K562 (cell line): ENCODE measurements at regions not wholly inside any gene's neighbourhood (a gene's known extent, or its start where the extent isn't known, plus 50 kb on each side); places are given as distances from the start of the nearest gene placed in this dataset.

ENCODE experiments used
- ATAC-seq: fragments of 200-7000 bp; cut with Tn5 transposase; 3 replicates; pipeline ENCODE4 v1.9.1; 2020; ENCODE audit warnings: moderate library complexity
- BruUV-seq: library from RNA; stranded (reverse); fragments of 400-500 nt; replicated peaks from 2 replicates; lab custom pipeline; 2021; lab: Mats Ljungman, UMichigan
- CTCF ChIA-PET: fragments of 300-600 bp; formaldehyde crosslinking; extraction: SDS; loops from one replicate; lab custom pipeline; 2021; ENCODE audit warnings: low intra/inter-chr PET ratio; lab: Yijun Ruan, JAX
- POLR2A ChIA-PET: fragments of 300-600, 350-650 bp; sonication (Branson Sonifier 250); formaldehyde crosslinking; extraction: SDS; loops from one replicate; lab custom pipeline; 2021; ENCODE audit warnings: antibody characterized with exemption, inconsistent platforms; lab: Yijun Ruan, JAX
- DNase-seq, 4 experiments: peaks; one replicate each; pipeline versions ENCODE4 v3.0.0 to v3.0.0-alpha.2; 2011 to 2018; ENCODE audit warnings: low spot score in 3 of 4, mixed read lengths in 3 of 4; ENCODE audit errors: extremely low read depth in 1 of 4
- FAIRE-seq: peaks from 2 replicates; lab custom pipeline; 2011; peaks lifted over from hg19 to GRCh38; lab: Jason Lieb, UNC
- H2AFZ ChIP-seq: 2 replicates; pipeline ENCODE4 v1.6.0; 2011; ENCODE audit warnings: low read depth, low read length, control low read depth, inconsistent platforms
- H3K27ac ChIP-seq: fragments of 200-600 bp; 3 replicates; pipeline ENCODE4 v1.8.0; 2011; ENCODE audit warnings: low read depth, mild to moderate bottlenecking, control low read depth, inconsistent platforms, low read length, moderate library complexity, mixed read lengths; ENCODE audit errors: extremely low read depth
- H3K27me3 ChIP-seq, 2 experiments: fragments of 300-600 bp in 1 of 2; 2 replicates in 1 of 2; 3 replicates in 1 of 2; pipeline versions ENCODE4 v1.6.0 to v1.8.0; 2011; ENCODE audit warnings: inconsistent platforms in 2 of 2, low read length in 2 of 2, mild to moderate bottlenecking in 1 of 2, mixed read lengths in 1 of 2, moderate library complexity in 1 of 2; ENCODE audit not compliant: control insufficient read depth in 2 of 2, insufficient read depth in 2 of 2
- H3K36me3 ChIP-seq: fragments of 300-600 bp; 3 replicates; pipeline ENCODE4 v1.8.0; 2011; ENCODE audit warnings: mild to moderate bottlenecking, low read length, inconsistent platforms; ENCODE audit not compliant: control insufficient read depth, insufficient read depth
- H3K4me1 ChIP-seq, 2 experiments: fragments of 200-600 bp in 1 of 2; replicated peaks in 1 of 2; 2 replicates in 1 of 2; 3 replicates in 1 of 2; pipeline versions ENCODE4 v1.5.1 to v1.8.0; 2011; ENCODE audit warnings: inconsistent platforms in 2 of 2, low read length in 2 of 2, mild to moderate bottlenecking in 1 of 2, mixed read lengths in 1 of 2, moderate library complexity in 1 of 2; ENCODE audit not compliant: control insufficient read depth in 2 of 2, insufficient read depth in 2 of 2
- H3K4me2 ChIP-seq: 2 replicates; pipeline ENCODE4 v1.6.1; 2011; ENCODE audit warnings: low read length, control low read depth, inconsistent platforms, mixed read lengths; ENCODE audit not compliant: insufficient read depth
- H3K4me3 ChIP-seq: fragments of 200-600 bp; sonication (generic), shearing (Covaris generic); 2 replicates; pipeline ENCODE4 v1.5.1; 2016; ENCODE audit warnings: control low read depth, inconsistent platforms
- H3K79me2 ChIP-seq: fragments of 200-600 bp; 3 replicates; pipeline ENCODE4 v1.8.0; 2011; ENCODE audit warnings: low read length, inconsistent platforms; ENCODE audit not compliant: control insufficient read depth, insufficient read depth
- H3K9ac ChIP-seq, 2 experiments: 2 replicates each; pipeline versions ENCODE4 v1.6.0 to v1.6.1; 2011; ENCODE audit warnings: low read depth in 2 of 2, low read length in 2 of 2, control low read depth in 1 of 2, inconsistent platforms in 1 of 2, mild to moderate bottlenecking in 1 of 2, mixed read lengths in 1 of 2; ENCODE audit not compliant: insufficient read depth in 1 of 2
- H3K9me1 ChIP-seq: one replicate; pipeline ENCODE4 v1.6.0; 2011; ENCODE audit warnings: inconsistent platforms, mild to moderate bottlenecking, low read length, moderate library complexity; ENCODE audit not compliant: control insufficient read depth, insufficient read depth
- H3K9me3 ChIP-seq: replicated peaks from 2 replicates; pipeline ENCODE4 v1.5.1; 2011; ENCODE audit warnings: low read depth, low read length, inconsistent platforms; ENCODE audit not compliant: control insufficient read depth, insufficient read depth
- H4K20me1 ChIP-seq: replicated peaks from 2 replicates; pipeline ENCODE4 v1.6.1; 2011; ENCODE audit warnings: low read length, inconsistent platforms, mixed read lengths; ENCODE audit not compliant: control insufficient read depth, insufficient read depth
- CBX1 ChIP-seq: sonication (generic); IDR thresholded peaks from 2 replicates; pipeline ENCODE4 v1.6.1; 2016; ENCODE audit warnings: antibody characterized with exemption, low read depth, mild to moderate bottlenecking
- COPS2 ChIP-seq: fragments of 450-650 bp; conservative IDR thresholded peaks from 2 replicates; pipeline ENCODE4 v1.6.1; 2016; ENCODE audit warnings: mild to moderate bottlenecking, moderate library complexity
- DIDO1 ChIP-seq: fragments of 450-650 bp; IDR thresholded peaks from 2 replicates; pipeline ENCODE4 v1.6.1; 2016; ENCODE audit warnings: low read depth, missing biosample characterization, missing genetic modification characterization
- FOS ChIP-seq: IDR thresholded peaks from 3 replicates; pipeline ENCODE4 v1.6.1; 2011; ENCODE audit not compliant: insufficient read length; ENCODE audit errors: extremely low read depth
- FOXP4 ChIP-seq: sonication (generic); formaldehyde crosslinking; IDR thresholded peaks from 2 replicates; pipeline ENCODE4 v1.8.0; 2022; ENCODE audit warnings: mild to moderate bottlenecking, missing genetic modification reagents, borderline replicate concordance
- FUS ChIP-seq: fragments of 200-400 bp; formaldehyde crosslinking; optimal IDR thresholded peaks from 2 replicates; pipeline ENCODE3; 2017; ENCODE audit warnings: low read depth, low read length
- MTF1 ChIP-seq: fragments of 250-450 bp; sonication (Bioruptor Pico); IDR thresholded peaks from 2 replicates; pipeline ENCODE4 v1.9.0; 2021; ENCODE audit warnings: moderate library complexity, mild to moderate bottlenecking, inconsistent platforms, borderline replicate concordance
- NFATC3 ChIP-seq: fragments of 450-650 bp; IDR thresholded peaks from 2 replicates; pipeline ENCODE4 v1.6.1; 2017; ENCODE audit warnings: mild to moderate bottlenecking
- POU5F1 ChIP-seq: fragments of 150-350 bp; IDR thresholded peaks from 2 replicates; pipeline ENCODE4 v1.6.1; 2014; ENCODE audit warnings: borderline replicate concordance, low read length, low read depth, mild to moderate bottlenecking; ENCODE audit not compliant: partially characterized antibody
- TARDBP ChIP-seq: fragments of 450-650 bp; IDR thresholded peaks from 2 replicates; pipeline ENCODE4 v1.6.1; 2016
- ZBTB17 ChIP-seq: fragments of 450-650 bp; formaldehyde crosslinking; IDR thresholded peaks from 2 replicates; pipeline ENCODE4 v1.4.0; 2020; ENCODE audit warnings: mild to moderate bottlenecking
- ZBTB40 ChIP-seq, 2 experiments: fragments of 450-650 bp in 1 of 2; sonication (generic) in 1 of 2; formaldehyde crosslinking in 1 of 2; IDR thresholded peaks; 2 replicates each; pipeline versions ENCODE4 v1.7.1 to v1.9.0; 2016 to 2022; ENCODE audit warnings: inconsistent platforms in 1 of 2, mild to moderate bottlenecking in 1 of 2, missing genetic modification reagents in 1 of 2
- ZC3H4 ChIP-seq: sonication (generic); formaldehyde crosslinking; IDR thresholded peaks from 2 replicates; pipeline ENCODE4 v1.9.0; 2021; ENCODE audit warnings: missing genetic modification reagents, borderline replicate concordance
- ZNF707 ChIP-seq: fragments of 250-450 bp; sonication (Bioruptor Pico); conservative IDR thresholded peaks from 2 replicates; pipeline ENCODE4 v1.8.0; 2022; ENCODE audit warnings: inconsistent platforms, mild to moderate bottlenecking, moderate library complexity
- WGBS: fragments of 100-300 bp; shearing (Covaris generic); methylation state at CpG from one replicate; pipeline ENCODE4 v1.1.6; 2016; ENCODE audit warnings: low coverage, mixed read lengths; ENCODE audit not compliant: insufficient coverage; ENCODE audit errors: missing lambda C conversion rate; 5-methylcytosine and 5-hydroxymethylcytosine counted together
- in situ Hi-C: fragments of 300-500 bp; cut with MboI; formaldehyde crosslinking; loops from 4 replicates; pipeline ENCODE4 v1.15.0; 2018; ENCODE audit warnings: inconsistent platforms, mixed read lengths
- intact Hi-C: fragments of 100-400 bp; cut with micrococcal nuclease; formaldehyde crosslinking; loops from 2 replicates; pipeline ENCODE4 v1.14.2; 2022

- no peaks in the 10 kb centered on the region for H3K9me1 ChIP-seq
- CTCF ChIA-PET: no interaction called here
- H3K27ac ChIP-seq: no peak overlapping the region
- no peaks in the 10 kb centered on the region for H3K9me3 ChIP-seq
- no peaks in the 10 kb centered on the region for H3K4me1 ChIP-seq
- intact Hi-C loops: no loop called here
- no TSS peak for BruUV-seq
- ATAC-seq: no peak
- no peaks in the 10 kb centered on the region for H3K36me3 ChIP-seq
- in situ Hi-C loops: no loop called here
- H3K27me3 ChIP-seq: no peaks in the 10 kb centered on the region
- POLR2A ChIA-PET: no interaction called here
- H2AFZ ChIP-seq: no peak overlapping the region
- no peak for DNase-seq
- H4K20me1 ChIP-seq: no peaks in the 10 kb centered on the region
- WGBS: 0% methylated on average over 5 of the region's 5 CpGs
- H3K4me2 ChIP-seq: no peak overlapping the region
- FAIRE-seq: no peak
- no peak overlapping the region for H3K4me3 ChIP-seq
- H3K79me2 ChIP-seq: no peaks in the 10 kb centered on the region
- H3K9ac ChIP-seq: no peak overlapping the region
- TF ChIP-seq DIDO1 (tag): no peak
- no peak for TF ChIP-seq MTF1 (CRISPR knock-in tag)
- TF ChIP-seq ZNF707 (CRISPR knock-in tag): no peak
- TF ChIP-seq FOXP4 (CRISPR knock-in tag): no peak
- no peak for TF ChIP-seq TARDBP
- no peak for TF ChIP-seq POU5F1
- TF ChIP-seq ZBTB17: no peak
- no peak for TF ChIP-seq FOS
- TF ChIP-seq COPS2: no peak
- no peak for TF ChIP-seq CBX1
- TF ChIP-seq NFATC3: no peak
- TF ChIP-seq ZC3H4 (CRISPR knock-in tag): no peak
- no peak for TF ChIP-seq FUS
- no peak for TF ChIP-seq ZBTB40 (IDR thresholded peaks at IDR 0.05)
- no peak for TF ChIP-seq ZBTB40 (CRISPR knock-in tag; IDR thresholded peaks at IDR 0.05)
Observed at GRCh38 chr6:22214314-22214713, 82.5 kb downstream of the PRL start.
